Stimulated activated CD4-positive, alpha-beta T cell treated with anti-CD3 and anti-CD28 coated beads, Interleukin-4, amount 100 ng/mL, for 48 hours (primary cell): ENCODE measurements at regions not wholly inside any gene's neighbourhood (a gene's known extent, or its start where the extent isn't known, plus 50 kb on each side); places are given as distances from the start of the nearest gene placed in this dataset.
"Not testable (repeated sequence)": the region's sequence is repeated elsewhere in the genome, so short reads cannot be mapped to it uniquely, and the experiment has no call there.

Experiments used
- DNase-seq, 2 donors: peaks; one replicate each; pipeline ENCODE4 v3.0.0-alpha.2; 2020; ENCODE audit warnings: low read depth in 2 of 2

DNA sequence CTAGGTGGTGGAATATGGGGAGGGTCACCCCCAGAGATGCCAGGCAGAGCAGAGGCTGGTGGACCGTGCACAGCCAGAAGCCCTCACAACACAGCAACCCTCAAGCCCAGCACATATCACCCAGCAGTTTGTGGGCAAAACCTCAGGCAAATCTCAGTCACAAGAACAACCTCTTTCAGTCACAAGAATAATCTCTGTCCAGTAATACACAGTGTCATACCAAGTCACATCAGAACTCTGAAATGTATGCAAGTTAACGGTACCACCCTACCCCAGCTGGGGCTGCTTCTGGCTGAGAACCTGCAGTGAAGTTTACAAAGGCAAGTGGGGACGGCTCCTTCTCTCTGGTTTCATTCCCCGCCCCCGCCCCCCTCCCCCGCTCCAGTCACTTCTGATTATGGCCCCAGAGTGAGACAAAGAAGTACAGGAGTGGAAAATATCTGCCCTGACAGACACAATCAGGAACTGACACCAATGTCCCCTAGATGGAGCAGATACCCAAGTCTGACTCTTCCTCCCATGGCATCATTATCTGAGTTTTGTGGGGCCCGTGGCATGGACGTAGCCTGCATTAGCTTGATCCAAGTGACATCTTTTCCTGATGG is 480.9 kb upstream of the TMEM132C start:
- DNase-seq, result no peak

DNA sequence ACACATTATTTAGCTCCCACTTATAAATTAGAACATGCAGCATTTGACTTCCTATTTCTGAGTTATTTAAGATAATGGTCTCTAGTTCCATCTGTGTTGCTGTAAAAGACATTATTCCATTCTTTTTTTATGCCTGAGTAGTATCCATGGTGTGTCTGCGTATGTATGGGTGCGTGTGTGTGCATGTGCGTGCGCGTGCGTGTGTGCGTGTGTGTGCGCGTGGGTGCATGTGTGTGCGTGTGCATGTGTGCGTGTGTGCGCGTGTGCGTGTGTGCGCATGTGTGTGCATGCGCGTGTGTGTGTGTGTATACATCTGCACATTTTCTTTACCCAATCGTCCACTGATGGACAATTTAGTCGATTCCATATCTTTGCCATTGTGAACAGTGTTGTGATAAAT is 479.4 kb upstream of the TMEM132C start:
- no peak for DNase-seq

DNA sequence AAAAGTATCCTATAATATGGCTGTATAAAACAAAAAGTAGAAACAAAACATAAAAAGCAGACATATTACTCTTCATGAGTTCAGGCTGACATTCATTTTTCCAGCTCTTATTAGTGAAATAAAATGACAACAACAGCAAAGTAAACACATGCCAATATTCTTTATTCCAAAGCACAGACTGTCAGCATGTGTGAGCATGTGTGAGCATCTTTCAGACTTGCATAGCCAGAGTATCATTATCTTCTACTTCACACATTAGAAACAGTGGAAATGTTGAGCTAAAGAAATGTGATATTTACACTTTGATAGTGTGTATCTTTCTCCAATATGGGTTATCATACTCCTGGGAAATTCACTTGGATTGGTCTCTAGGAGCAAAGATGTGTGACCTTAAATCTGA is 476.6 kb upstream of the TMEM132C start:
- DNase-seq, result no peak

DNA sequence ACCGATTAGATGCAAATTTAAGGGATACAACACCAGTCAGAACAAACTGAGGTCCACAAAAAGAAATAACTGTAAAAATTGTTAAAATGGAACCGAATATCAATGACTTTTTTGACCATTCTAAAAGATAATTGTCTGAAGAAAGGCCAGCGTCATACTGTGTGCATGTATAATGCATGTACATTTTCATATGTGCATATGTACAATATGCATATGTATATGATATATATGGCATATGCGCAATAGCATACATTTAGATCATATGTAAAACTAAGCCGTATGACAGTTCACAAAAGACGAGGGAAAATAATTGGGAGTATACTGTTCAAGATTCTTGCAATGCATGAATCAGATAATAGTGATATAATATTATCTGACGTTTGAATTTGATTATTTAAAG is 475.8 kb upstream of the TMEM132C start:
- no peak for DNase-seq

DNA sequence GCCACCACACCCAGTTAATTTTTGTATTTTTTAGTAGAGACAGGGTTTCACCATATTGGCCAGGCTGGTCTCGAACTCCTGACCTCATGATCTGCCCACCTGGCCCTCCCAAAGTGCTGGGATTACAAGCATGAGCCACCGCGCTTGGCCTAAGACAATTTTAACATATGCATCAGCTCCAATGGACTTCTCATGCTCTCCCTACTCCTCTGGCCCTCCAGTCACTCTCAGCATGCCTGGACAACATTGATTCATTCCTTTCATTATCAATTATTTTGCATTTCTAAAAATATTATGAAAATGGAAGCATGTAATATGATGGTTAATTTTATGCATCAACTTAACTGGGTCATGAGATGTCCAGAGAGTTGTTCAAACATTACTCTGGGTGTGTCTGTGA is 469.1 kb upstream of the TMEM132C start:
- DNase-seq, result no peak

DNA sequence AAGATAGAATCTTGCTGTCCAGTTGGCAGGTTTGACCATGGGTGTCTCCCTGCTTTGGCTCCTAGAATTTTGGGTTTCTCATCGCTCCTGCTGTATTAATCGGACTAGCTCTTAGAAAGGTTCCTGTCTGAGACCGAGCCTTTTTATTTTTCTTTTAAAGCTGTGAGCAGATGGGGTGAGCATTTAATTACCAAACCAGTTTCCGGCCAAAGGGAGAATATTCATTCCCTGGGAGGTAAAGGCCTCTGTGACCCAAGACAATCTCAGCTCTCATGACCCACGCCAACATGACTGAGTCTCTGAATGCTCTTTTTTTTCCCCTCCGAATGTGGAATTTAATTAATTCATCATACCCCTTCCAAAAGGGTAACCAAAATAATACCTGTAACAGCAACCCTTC is 464.7 kb upstream of the TMEM132C start:
- no peak for DNase-seq

DNA sequence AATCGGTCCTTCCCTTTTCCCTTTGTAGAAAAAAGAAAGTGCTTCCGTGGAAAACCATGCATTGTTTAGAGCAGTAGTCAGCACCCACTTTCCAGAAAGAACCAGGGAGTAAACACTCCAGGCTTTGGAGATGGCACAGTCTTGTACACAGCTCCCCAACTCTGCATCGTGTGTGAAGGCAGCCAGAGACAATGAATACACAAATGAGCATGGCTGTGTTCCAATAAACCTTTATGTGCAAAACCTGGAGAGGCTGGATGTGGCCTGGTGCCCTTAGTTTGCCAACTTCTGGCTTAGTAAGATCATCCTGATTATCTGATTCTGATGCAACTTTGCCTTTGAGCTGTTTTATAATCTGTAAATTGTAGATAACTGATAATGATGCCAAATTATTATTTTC is 463.4 kb upstream of the TMEM132C start:
- DNase-seq, result no peak

DNA sequence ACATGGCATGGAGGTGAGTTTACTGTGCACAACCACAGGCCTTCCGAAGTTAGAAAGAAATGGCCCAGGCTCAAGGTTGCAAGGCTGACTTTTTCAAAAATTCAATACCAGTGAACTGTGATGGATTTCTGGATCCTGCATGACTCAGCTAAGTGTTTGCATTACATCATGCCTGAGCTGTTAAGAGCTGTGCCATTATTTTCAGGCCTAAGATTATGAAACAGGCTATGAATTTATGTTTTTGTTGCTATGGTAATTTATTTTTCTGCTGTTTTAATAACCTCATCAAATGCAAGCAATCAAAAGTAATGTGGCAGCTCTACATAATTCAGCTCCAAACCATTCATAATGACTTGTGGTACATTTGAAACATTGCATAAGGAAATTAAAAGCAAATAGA is 457.7 kb upstream of the TMEM132C start:
- DNase-seq, result no peak

DNA sequence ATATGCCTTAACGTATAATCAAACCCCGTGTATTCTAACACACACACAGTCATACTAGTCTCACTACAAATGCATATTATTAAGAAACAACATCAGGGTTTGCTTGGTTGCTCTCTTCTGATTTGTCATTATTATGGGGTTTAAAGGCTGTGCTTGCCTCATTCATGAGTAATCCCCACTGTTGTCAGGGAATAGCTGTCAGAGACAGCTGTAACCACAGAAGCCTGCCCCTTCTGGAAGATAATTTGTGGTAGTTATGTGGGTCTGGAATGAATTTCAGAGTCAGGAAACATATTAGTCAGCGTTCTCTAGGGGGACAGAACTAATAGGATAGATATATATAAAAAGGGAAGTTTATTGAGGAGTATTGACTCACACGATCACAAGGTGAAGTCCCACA is 456.9 kb upstream of the TMEM132C start:
- DNase-seq, result no peak

DNA sequence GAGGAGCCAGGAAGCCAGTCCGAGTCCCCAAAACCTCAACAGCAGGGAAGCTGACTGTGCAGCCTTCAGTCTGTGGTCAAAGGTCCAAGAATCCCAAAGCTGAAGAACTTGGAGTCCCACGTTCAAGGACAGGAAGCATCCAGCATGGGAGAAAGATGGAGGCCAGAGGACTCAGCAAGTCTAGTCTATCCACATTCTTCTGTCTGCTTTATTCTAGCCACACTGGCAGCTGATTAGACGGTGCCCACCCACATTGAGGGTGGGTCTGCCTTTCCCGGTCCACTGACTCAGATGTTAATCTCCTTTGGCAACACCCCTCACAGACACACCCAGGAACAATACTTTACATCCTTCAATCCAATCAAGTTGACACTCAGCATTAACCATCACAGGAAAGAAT is 456.5 kb upstream of the TMEM132C start:
- DNase-seq, result not testable (repeated sequence)

DNA sequence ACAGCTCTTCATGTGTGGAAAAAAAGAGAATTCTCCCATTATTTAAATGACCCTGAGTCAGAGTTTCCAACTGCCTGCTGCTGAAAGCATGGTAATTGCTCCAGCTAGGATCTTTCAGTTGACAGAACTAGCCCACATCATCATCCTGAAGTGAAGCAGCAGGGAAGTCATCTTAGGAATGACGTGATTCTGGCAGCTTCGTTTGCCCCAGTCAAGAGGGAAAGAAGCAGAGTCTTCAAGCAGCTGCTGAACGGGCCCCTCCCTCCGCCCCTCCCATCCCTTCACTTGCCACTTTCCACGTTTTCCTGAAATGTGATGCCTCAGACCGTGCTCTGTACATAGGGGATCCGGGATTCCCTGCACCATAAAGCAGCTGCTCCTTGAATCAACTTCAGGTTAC is 455.0 kb upstream of the TMEM132C start:
- no peak for DNase-seq

DNA sequence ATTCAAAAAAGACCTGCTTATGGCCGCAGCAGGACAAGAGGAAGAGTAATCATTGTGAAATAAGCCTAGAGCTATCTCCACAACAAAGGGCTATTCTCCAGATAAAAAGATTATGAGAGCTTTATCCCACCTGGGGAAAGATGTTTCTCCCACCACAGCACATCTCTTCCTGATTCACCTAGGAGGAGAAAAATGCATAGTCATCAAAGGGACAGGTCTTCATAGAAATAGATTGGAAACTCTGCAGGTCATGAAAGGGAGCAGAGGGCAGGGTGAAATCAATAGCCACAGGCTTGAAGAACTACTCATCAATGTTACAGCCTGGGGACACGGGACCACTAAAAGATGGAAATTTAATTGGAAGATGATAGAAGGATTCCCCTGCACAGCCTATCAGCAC is 453.8 kb upstream of the TMEM132C start:
- DNase-seq, result no peak

DNA sequence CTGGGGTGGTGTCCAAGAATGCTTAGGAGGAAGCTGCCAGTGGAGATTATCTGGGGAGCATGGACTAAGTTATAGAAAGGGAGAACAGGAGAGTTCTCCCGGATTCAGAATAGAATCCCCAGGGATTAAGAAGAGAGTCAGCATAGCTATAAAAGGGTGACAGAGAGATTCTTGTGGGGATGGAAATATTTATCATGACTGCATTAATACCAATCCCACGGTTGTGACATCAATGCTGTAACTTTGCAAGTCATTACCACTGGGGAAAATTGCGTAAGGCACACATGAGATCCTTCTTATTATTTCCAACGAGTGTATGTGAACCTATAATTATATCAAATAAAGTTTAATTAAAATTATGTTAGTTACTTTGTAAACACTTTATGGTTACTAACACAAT is 447.9 kb upstream of the TMEM132C start:
- DNase-seq, result no peak

DNA sequence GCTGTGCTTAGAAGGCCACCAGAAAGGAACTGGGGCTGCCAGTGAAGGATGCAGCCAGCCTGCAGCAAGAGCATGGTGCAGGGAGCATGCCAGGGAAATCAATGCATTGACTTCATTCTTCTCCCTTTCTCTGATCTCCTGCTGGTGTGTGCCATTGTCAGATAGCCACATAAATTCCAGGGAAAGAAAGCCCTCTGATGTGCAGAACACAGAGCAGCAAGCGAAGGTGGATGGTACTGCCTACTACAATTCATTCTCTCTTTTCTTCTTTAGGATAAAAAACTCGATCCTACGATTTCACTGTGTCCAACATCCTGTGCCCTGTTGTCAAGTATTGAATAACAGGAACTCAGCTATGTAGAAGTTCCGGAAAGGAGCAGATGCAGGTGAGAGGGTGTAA is 446.7 kb upstream of the TMEM132C start:
- no peak for DNase-seq

DNA sequence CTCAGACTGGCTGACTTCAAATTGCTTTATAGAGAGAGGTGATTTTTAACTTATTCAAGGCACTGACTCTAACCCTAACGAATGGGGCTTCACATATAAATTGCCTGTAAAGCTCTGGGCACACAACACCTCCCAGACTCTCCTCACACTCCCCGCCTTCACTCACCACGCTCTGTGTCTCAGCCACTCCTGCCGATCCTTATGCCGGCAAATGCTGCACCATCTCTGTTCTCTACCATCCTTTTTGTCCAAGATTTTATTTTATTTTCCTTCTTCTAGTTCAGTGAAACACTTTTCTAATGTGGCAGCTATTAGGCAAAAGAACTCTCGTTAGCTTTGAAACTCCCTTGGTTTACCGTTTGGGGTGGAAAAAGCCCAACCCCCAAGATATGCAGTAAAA is 446.1 kb upstream of the TMEM132C start:
- no peak for DNase-seq

DNA sequence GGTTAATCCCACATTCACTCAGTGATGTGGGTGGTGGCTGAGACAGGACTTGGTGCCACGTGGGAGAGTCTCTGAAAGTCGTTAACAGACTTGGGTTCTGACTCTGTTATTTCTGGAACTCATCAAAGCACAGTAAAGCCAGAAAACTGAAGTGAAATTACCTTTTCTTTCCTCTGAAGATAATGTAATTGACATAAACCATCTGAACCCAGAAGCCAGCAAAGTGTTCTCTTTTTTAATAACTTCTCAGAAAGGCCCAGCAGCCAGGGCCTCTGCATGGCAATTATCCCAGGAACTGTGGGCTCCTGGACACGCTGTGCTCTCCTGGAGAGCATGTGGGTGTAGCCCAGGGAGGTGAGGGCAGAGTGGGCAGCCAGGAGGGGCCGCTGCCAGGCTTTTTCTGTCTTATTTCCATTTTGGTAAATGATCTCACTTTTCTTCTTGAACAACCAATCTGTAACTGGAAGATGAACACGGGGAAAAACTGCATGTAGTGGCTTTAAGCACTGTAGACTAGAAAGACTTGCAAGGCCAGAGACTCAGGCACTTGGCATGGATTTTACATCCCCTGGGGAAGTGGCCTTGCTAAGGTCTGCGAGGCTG is 444.1 kb upstream of the TMEM132C start:
- no peak for DNase-seq

DNA sequence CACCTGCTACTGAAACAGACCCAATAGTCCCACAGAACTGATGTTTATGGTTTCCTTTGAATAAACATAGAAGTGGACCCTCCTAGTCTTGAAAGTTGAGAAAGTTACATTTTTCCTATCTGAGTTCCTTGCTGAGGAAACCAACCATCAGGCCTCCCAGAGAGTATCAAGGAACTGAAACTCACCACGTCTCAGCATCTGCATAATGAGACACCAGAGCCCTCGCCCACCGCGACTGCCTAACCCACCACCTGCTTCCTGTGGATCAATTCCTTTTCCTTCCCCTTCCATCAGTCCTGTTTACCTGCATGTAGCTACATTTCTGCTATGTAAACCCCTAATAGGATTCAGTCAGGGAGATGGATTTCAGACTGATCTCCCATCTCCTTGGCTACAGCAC is 443.2 kb upstream of the TMEM132C start:
- DNase-seq, result no peak

DNA sequence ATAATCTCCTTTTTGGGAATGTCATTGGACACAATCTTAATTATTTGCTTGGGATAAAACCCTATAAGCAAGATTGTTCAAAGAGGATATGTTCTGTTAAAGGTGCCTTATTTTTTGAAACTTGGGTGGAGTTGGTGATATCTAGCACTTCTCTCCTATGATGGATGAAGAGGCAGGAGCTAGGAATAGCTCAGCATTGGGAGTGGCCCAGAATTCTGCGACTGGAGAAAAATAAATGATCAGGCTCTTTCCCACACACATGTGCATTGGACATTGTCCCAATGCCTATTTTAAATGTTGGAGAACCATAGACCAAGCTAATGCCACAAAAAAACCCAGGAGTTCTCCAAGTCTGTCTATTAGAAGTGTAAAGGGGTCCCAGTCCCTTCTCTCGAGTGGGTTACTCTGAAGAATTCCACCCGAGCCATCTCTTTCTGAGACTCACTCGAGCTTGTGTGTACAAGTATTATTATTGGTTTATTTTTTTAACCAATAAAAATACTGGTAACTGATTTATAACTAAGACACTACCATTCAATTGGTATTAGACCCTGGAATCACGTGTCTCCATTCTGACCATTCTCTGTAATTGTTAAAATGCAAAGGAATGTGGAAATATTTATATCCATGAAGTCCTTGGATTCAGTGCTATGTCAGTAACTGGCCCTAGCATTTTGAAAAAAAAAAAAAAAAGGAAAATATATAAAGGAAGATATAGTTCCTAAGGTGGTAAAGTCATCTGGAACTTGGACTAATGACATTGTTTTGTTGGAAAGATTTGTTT is 437.5 kb upstream of the TMEM132C start:
- DNase-seq, result no peak

DNA sequence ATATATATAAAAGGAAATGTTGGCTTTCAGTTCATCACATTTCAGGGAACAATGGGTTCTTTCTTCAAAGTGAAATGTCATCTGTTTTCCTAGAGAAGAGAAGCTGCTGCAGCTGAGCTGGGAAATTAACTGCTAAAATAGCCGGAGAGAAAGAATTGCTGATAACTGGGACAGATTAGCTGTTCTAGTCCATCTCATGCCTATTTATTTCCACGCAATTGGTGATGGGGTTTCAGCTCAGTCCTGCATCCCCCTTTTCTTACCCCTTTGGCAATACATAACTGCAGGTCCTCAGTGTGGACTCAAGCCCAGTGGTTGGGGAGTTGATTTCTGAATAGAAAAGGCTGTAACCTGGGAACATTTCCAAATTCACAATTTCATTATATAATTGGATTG is 436.9 kb upstream of the TMEM132C start:
- no peak for DNase-seq

DNA sequence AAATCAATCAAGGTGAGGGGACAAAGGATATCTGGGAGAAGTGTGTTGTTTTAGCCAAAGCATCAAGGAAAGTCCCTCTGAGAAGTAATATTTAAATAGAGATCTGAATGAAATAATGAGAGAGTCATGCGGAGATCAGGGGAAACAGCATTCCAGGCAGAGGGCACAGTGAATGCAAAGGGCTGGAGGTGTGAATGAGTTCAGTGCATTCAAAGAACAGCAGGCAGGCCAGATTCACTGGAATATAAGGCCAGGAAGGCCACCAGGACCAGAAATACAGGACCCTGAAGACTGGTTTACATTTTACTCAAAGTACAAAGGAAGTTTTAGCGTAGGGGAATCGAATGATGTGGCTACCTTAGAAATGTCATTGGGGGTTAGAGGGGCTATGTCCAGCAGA is 436.2 kb upstream of the TMEM132C start:
- DNase-seq, result no peak

DNA sequence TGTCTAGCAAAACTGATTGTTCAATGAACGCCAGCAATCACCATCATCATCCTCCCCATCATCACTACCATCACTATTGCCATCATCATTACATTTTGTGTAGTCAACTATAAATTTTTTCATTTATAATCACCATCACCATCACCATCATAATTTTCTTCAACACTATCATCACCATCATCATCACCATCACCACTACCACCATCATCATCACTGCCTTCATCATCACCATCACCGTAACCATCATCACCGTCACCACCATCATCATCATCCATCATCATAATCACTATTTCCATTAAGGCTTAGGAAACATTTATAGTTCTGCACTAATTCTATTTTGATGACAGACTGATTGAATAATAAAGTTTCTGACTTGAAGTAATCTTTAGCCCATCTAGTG is 434.8 kb upstream of the TMEM132C start:
- DNase-seq, result no peak

DNA sequence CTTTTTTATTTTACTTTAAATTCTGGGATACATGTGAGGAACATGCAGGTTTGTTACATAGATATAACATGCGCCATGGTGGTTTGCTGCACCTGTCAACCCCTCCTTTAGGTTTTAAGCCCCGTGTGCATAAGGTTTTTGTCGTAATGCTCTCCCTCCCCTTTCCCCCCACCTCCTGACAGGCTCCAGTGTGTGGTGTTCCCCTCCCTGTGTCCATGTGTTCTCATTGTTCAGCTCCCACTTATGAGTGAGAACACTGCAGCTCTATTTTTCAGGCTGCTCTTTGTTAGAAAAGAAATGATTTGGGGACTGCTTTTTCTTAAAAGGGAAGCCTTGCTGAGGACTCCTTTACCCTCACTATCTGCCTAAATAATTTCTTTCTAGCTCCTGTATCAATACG is 430.2 kb upstream of the TMEM132C start:
- not testable (repeated sequence) for DNase-seq

DNA sequence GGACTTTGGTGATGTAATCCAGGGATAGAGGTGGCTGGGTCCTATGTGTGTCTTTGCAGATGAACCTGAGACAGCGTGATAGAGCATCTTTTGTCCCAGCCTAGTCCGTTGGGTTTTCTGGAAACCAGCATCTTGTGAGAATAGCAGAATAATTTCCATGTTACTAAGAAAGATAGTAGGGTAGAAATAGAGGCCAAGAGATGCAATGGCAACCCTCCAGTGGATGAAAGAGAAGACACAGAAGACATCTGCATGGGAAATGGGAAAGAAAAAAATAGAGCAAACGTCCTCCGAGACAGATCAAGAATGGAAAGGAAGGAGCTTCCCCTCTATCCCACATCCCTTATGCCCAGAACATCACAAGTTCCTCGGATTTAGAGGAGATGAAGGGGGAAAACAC is 409.3 kb upstream of the TMEM132C start:
- DNase-seq, result no peak
